OCI-LY7 (cell line): ENCODE measurements at regions not wholly inside any gene's neighbourhood (a gene's known extent, or its start where the extent isn't known, plus 50 kb on each side); places are given as distances from the start of the nearest gene placed in this dataset.

Experiments used
- EZH2phosphoT487 ChIP-seq: fragments of 200-600 bp; sonication (generic); IDR thresholded peaks from 2 replicates; pipeline ENCODE4 v1.6.1; 2018; ENCODE audit warnings: low read depth, borderline replicate concordance, mild to moderate bottlenecking, mixed run types, antibody characterized with exemption, low read length, moderate library complexity, mixed read lengths
- TF ChIP-seq, protein P1 (sequence below): fragments of 200-600 bp; sonication (generic); conservative IDR thresholded peaks from 2 replicates; pipeline ENCODE4 v1.5.1; 2014; ENCODE audit warnings: mild to moderate bottlenecking, antibody characterized with exemption, low read length, moderate library complexity, mixed read lengths

DNA sequence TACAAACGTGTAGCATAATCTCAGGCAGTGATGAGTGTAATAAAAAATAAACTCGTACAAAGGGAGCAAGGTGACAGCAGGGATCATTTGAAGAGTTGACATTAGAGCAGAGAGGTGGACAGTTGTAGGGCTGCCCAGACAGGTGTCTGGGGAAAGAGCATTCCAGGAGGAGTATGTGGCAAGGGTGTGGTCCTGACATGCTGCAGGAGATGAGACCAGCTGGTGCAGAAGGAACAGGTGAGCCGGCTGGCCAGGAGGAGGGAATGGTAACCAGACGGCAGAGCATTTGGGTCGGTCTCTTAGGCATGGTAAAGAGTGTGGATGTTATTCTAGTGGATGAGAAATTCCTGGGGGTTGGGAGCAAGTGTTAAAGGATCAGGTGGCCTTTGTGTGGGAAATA lies 306.3 kb downstream of the LMX1A start:
- TF ChIP-seq EZH2phosphoT487: no peak
- TF ChIP-seq, protein P1, sequence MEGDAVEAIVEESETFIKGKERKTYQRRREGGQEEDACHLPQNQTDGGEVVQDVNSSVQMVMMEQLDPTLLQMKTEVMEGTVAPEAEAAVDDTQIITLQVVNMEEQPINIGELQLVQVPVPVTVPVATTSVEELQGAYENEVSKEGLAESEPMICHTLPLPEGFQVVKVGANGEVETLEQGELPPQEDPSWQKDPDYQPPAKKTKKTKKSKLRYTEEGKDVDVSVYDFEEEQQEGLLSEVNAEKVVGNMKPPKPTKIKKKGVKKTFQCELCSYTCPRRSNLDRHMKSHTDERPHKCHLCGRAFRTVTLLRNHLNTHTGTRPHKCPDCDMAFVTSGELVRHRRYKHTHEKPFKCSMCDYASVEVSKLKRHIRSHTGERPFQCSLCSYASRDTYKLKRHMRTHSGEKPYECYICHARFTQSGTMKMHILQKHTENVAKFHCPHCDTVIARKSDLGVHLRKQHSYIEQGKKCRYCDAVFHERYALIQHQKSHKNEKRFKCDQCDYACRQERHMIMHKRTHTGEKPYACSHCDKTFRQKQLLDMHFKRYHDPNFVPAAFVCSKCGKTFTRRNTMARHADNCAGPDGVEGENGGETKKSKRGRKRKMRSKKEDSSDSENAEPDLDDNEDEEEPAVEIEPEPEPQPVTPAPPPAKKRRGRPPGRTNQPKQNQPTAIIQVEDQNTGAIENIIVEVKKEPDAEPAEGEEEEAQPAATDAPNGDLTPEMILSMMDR: no peak
